ENCODE measurements at regions not wholly inside any gene's neighbourhood (a gene's known extent, or its start where the extent isn't known, plus 50 kb on each side); places are given as distances from the start of the nearest gene placed in this dataset.

- TF ChIP-seq CTCF (conservative IDR thresholded peaks at IDR 0.05) = no peak
- no peak overlapping the region for H3K27ac ChIP-seq
These were observed 175.8 kb downstream of the PHETA1 start for GRCh38 chr12:111193067-111193466.

- no peak overlapping the region for H3K27ac ChIP-seq
- no peak for TF ChIP-seq CTCF (conservative IDR thresholded peaks at IDR 0.05)
These were observed 176.2 kb downstream of the PHETA1 start for GRCh38 chr12:111192647-111193046.

GRCh38 chr12:111190741-111191526 is 178.0 kb downstream of the PHETA1 start:
- H3K27ac ChIP-seq = no peak overlapping the region
- TF ChIP-seq CTCF (conservative IDR thresholded peaks at IDR 0.05) = no peak

- TF ChIP-seq CTCF (conservative IDR thresholded peaks at IDR 0.05) = no peak
These were observed 179.1 kb downstream of the PHETA1 start for GRCh38 chr12:111189792-111190191.

GRCh38 chr12:111188436-111188835 is 180.5 kb downstream of the PHETA1 start:
- no peak for TF ChIP-seq CTCF (conservative IDR thresholded peaks at IDR 0.05)
- no peak overlapping the region for H3K27ac ChIP-seq

More at GRCh38 chr12:111189792-111190191, 179.1 kb downstream of the PHETA1 start:
- no peak overlapping the region for H3K27ac ChIP-seq

GRCh38 chr12:111186347-111186746 is 182.5 kb downstream of the PHETA1 start:
- no peak for TF ChIP-seq CTCF (conservative IDR thresholded peaks at IDR 0.05)
- H3K27ac ChIP-seq = no peak overlapping the region

GRCh38 chr12:111185889-111186227 is 183.0 kb downstream of the PHETA1 start:
- no peak overlapping the region for H3K27ac ChIP-seq
- no peak for TF ChIP-seq CTCF (conservative IDR thresholded peaks at IDR 0.05)
